Heart left ventricle (tissue), 13 donors: ENCODE measurements at regions not wholly inside any gene's neighbourhood (a gene's known extent, or its start where the extent isn't known, plus 50 kb on each side); places are given as distances from the start of the nearest gene placed in this dataset.

Experiments
- POLR2A ChIP-seq, 2 donors: fragments of 450-650 bp; IDR thresholded peaks; one replicate each; pipeline ENCODE4 v1.6.1; 2017; ENCODE audit warnings: antibody characterized with exemption in 2 of 2, mild to moderate bottlenecking in 2 of 2, moderate library complexity in 2 of 2
- TF ChIP-seq, protein P1 (sequence below), 12 donors: fragments of 200-600 bp; sonication (generic) in 4 of 12; IDR thresholded peaks; one replicate each; pipeline versions ENCODE4 v1.5.0 to v1.8.0; 2018 to 2022; ENCODE audit warnings: antibody characterized with exemption in 12 of 12, mild to moderate bottlenecking in 5 of 12
- donor health status: ischemic (EF 13 %, LVEDD 7.1; RV severe dilation, severe dysfunction).
- donor health status: DM: no; HTN: yes; CAD: no.
- donor health status: DM: no; HTN: no; CAD: no.
- donor health status: ischemic (EF 25% LVEDD 6.9; RV normal size, moderate dysfunction).
- donor health status: ischemic (EF 25% LVEDD 5.7; RV mildly dilated, moderate dysfunction).
- donor health status: ischemic (EF 35%, LVEDD 5.7; RV mildly dilated, moderate dysfunction).
- donor health status: nonischemic (EF 11% LVEDD 7.7; RV severe dilation, severe dysfunction).
- donor health status: DM: yes; HTN: yes; CAD: no.
- donor health status: PGD.
- donor health status: ischemic (EF 29% LVEDD 5.4; RV normal size, mild dysfunction).
- donor health status: nonischemic (EF 23%, LVEDD 6.1; RV moderate dilation, normal function).

DNA sequence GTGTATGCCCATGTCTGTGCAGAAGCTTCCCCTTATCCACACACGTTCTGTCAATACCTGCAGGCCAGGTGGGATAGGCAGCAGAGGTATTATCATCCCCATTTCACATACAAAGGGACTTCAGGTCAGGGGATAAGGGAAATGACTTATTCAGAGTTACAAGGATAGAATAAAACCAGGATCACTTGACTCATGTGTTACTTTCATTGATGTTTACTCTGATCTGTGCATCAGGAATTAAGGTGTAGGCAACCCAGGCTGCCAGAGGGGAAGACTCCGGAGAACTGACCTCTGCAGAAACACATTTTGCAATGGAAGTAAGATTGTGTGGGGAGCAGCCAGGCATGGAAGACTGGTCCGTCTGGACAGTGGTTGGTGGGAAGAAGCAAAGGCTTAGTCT, 74.2 kb upstream of the FSTL4 start:
- TF ChIP-seq, protein P1, sequence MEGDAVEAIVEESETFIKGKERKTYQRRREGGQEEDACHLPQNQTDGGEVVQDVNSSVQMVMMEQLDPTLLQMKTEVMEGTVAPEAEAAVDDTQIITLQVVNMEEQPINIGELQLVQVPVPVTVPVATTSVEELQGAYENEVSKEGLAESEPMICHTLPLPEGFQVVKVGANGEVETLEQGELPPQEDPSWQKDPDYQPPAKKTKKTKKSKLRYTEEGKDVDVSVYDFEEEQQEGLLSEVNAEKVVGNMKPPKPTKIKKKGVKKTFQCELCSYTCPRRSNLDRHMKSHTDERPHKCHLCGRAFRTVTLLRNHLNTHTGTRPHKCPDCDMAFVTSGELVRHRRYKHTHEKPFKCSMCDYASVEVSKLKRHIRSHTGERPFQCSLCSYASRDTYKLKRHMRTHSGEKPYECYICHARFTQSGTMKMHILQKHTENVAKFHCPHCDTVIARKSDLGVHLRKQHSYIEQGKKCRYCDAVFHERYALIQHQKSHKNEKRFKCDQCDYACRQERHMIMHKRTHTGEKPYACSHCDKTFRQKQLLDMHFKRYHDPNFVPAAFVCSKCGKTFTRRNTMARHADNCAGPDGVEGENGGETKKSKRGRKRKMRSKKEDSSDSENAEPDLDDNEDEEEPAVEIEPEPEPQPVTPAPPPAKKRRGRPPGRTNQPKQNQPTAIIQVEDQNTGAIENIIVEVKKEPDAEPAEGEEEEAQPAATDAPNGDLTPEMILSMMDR (IDR thresholded peaks at IDR 0.05), result no peak
- no peak for TF ChIP-seq POLR2A (IDR thresholded peaks at IDR 0.05)
